ENCODE measurements at regions not wholly inside any gene's neighbourhood (a gene's known extent, or its start where the extent isn't known, plus 50 kb on each side); places are given as distances from the start of the nearest gene placed in this dataset.

- DNase-seq (ENCODE audit: insufficient read length, low spot score) (no peak), FAIRE-seq (no peak)
- TF ChIP-seq POLR2A (IDR thresholded peaks at IDR 0.05; ENCODE audit: low read depth, low read length): no peak
Observed at GRCh38 chr4:89618151-89618550, 218.8 kb downstream of the SNCA start.

GRCh38 chr4:89617317-89617716 is 219.6 kb downstream of the SNCA start:
- no peak for TF ChIP-seq POLR2A (IDR thresholded peaks at IDR 0.05; ENCODE audit: low read depth, low read length)
- no peak for FAIRE-seq

GRCh38 chr4:89616382-89616781 is 220.6 kb downstream of the SNCA start:
- no peak for TF ChIP-seq POLR2A (IDR thresholded peaks at IDR 0.05; ENCODE audit: low read depth, low read length)
- FAIRE-seq: no peak
- DNase-seq (ENCODE audit: insufficient read length, low spot score): no peak

More at GRCh38 chr4:89617317-89617716, 219.6 kb downstream of the SNCA start:
- no peak for DNase-seq (ENCODE audit: insufficient read length, low spot score)

- DNase-seq (ENCODE audit: insufficient read length, low spot score) (no peak), FAIRE-seq (no peak)
- TF ChIP-seq POLR2A (IDR thresholded peaks at IDR 0.05; ENCODE audit: low read depth, low read length): no peak
Observed at GRCh38 chr4:89615051-89615450, 221.9 kb downstream of the SNCA start.

GRCh38 chr4:89614155-89614554 is 222.8 kb downstream of the SNCA start:
- FAIRE-seq (no peak), DNase-seq (ENCODE audit: insufficient read length, low spot score) (no peak)
- TF ChIP-seq POLR2A (IDR thresholded peaks at IDR 0.05; ENCODE audit: low read depth, low read length): no peak

GRCh38 chr4:89610236-89610635 is 226.7 kb downstream of the SNCA start:
- no peak for DNase-seq (ENCODE audit: insufficient read length, low spot score)
- FAIRE-seq: no peak

GRCh38 chr4:89609756-89610155 is 227.2 kb downstream of the SNCA start:
- FAIRE-seq (no peak), DNase-seq (ENCODE audit: insufficient read length, low spot score) (no peak)
- no peak for TF ChIP-seq POLR2A (IDR thresholded peaks at IDR 0.05; ENCODE audit: low read depth, low read length)

More at GRCh38 chr4:89610236-89610635, 226.7 kb downstream of the SNCA start:
- no peak for TF ChIP-seq POLR2A (IDR thresholded peaks at IDR 0.05; ENCODE audit: low read depth, low read length)

GRCh38 chr4:89604951-89605350 is 232.0 kb downstream of the SNCA start:
- DNase-seq (ENCODE audit: insufficient read length, low spot score) (no peak), FAIRE-seq (no peak)
- no peak for TF ChIP-seq POLR2A (IDR thresholded peaks at IDR 0.05; ENCODE audit: low read depth, low read length)

- FAIRE-seq (no peak), DNase-seq (ENCODE audit: insufficient read length, low spot score) (no peak)
- TF ChIP-seq POLR2A (IDR thresholded peaks at IDR 0.05; ENCODE audit: low read depth, low read length): no peak
Observed at GRCh38 chr4:89599026-89599425, 237.9 kb downstream of the SNCA start.

- TF ChIP-seq POLR2A (IDR thresholded peaks at IDR 0.05; ENCODE audit: low read depth, low read length): no peak
- no peak for FAIRE-seq
- no peak for DNase-seq (ENCODE audit: insufficient read length, low spot score)
Observed at GRCh38 chr4:89598602-89599001, 238.4 kb downstream of the SNCA start.

- no peak for TF ChIP-seq POLR2A (IDR thresholded peaks at IDR 0.05; ENCODE audit: low read depth, low read length)
- DNase-seq (ENCODE audit: insufficient read length, low spot score): no peak
- FAIRE-seq: no peak
Observed at GRCh38 chr4:89595125-89595789, 241.7 kb downstream of the SNCA start.

GRCh38 chr4:89590128-89590527 is 246.8 kb downstream of the SNCA start:
- no peak for DNase-seq (ENCODE audit: insufficient read length, low spot score)
- no peak for FAIRE-seq
- TF ChIP-seq POLR2A (IDR thresholded peaks at IDR 0.05; ENCODE audit: low read depth, low read length): no peak

- FAIRE-seq (no peak), DNase-seq (ENCODE audit: insufficient read length, low spot score) (no peak)
Observed at GRCh38 chr4:89588421-89588820, 248.5 kb downstream of the SNCA start.

GRCh38 chr4:89587364-89587763 is 249.6 kb downstream of the SNCA start:
- no peak for TF ChIP-seq POLR2A (IDR thresholded peaks at IDR 0.05; ENCODE audit: low read depth, low read length)
- FAIRE-seq: no peak

More at GRCh38 chr4:89588421-89588820, 248.5 kb downstream of the SNCA start:
- TF ChIP-seq POLR2A (IDR thresholded peaks at IDR 0.05; ENCODE audit: low read depth, low read length): no peak

GRCh38 chr4:89586864-89587263 is 250.1 kb downstream of the SNCA start:
- DNase-seq (ENCODE audit: insufficient read length, low spot score) (no peak), FAIRE-seq (no peak)
- TF ChIP-seq POLR2A (IDR thresholded peaks at IDR 0.05; ENCODE audit: low read depth, low read length): no peak

More at GRCh38 chr4:89587364-89587763, 249.6 kb downstream of the SNCA start:
- no peak for DNase-seq (ENCODE audit: insufficient read length, low spot score)
